ENCODE measurements at regions not wholly inside any gene's neighbourhood (a gene's known extent, or its start where the extent isn't known, plus 50 kb on each side); places are given as distances from the start of the nearest gene placed in this dataset.
A peak's percentile ranks its signal among the peaks of the same experiment; 100 is the strongest.

DNA sequence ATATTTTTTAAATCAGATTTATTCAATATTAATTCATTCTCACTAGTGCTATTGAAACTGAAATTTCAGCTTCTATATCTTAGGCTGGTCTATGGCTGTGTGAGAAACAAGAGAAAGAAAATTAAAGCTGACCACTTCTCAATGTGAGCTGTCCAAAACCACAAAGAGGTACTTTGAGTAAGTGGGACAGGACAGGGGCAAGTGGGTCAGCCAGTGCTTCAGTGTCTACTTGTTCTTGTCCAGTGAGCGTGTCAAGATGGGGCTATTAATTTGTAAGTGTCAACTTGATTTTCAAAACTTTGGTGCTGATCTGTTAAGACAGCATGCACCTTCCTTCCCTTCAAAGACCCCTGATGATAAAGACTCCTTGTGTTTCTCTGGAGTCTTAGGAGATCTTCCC lies 533.9 kb downstream of the PLPP3 start:
- H3K27ac ChIP-seq = no peak overlapping the region
- H3K4me3 ChIP-seq = no peak overlapping the region
- no peak overlapping the region for H3K9ac ChIP-seq
- DNase-seq = no peak
- no peaks in the 10 kb centered on the region for H4K20me1 ChIP-seq (ENCODE audit: insufficient read depth)
- H2AFZ ChIP-seq = no peak overlapping the region
- TF ChIP-seq EZH2 (IDR thresholded peaks at IDR 0.05; ENCODE audit: insufficient read depth, poor library complexity, severe bottlenecking) = no peak
- TF ChIP-seq EZH2phosphoT487 (IDR thresholded peaks at IDR 0.05; ENCODE audit: insufficient read depth, low read depth) = no peak
- H3K27me3 ChIP-seq (replicated peaks; ENCODE audit: insufficient read depth) = no peaks in the 10 kb centered on the region
- H3K36me3 ChIP-seq (ENCODE audit: low read depth) = no peaks in the 10 kb centered on the region
- WGBS, 2 experiments (ENCODE audit: low coverage in 1 of 2, low lambda C conversion rate in 2 of 2, missing lambda C conversion rate in 2 of 2) = 96 to 100% methylated on average over 1 of the region's 1 CpG
- in situ Hi-C loops (cut with MboI) = no loop called here
- H3K79me2 ChIP-seq (ENCODE audit: insufficient read depth) = no peaks in the 10 kb centered on the region
- no peaks in the 10 kb centered on the region for H3K9me2 ChIP-seq (ENCODE audit: insufficient read depth)
- no peaks in the 10 kb centered on the region for H3F3A ChIP-seq (ENCODE audit: insufficient read depth)
- no peak overlapping the region for H3K4me2 ChIP-seq (ENCODE audit: unreplicated experiment)
- no peaks in the 10 kb centered on the region for H3K4me1 ChIP-seq (ENCODE audit: insufficient read depth)
- H3K9me3 ChIP-seq (ENCODE audit: low read depth) = no peaks in the 10 kb centered on the region

DNA sequence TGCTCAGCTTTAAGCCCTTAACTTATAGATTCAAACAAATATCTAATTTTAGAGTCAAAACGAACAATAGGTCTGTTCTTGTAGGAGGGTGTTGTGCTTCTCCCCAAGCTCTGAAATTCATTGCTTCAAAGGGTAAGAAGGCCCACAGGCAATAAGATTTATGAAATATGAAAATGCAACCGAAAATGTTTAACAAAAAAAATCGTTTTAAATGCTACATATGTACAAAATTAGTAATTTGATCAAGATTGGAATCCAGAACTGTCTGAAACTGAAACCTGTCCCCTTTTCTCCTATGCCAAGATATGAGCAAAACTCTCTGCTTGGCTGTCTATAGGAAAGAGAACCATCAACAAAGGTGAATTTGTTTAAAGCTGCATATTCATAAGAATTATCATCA lies 534.3 kb downstream of the PLPP3 start:
- no peaks in the 10 kb centered on the region for H3K4me1 ChIP-seq (ENCODE audit: insufficient read depth)
- H3K9me3 ChIP-seq (ENCODE audit: low read depth) = no peaks in the 10 kb centered on the region
- H3K27ac ChIP-seq = no peak overlapping the region
- no peak overlapping the region for H3K4me3 ChIP-seq
- no peak for TF ChIP-seq EZH2phosphoT487 (IDR thresholded peaks at IDR 0.05; ENCODE audit: insufficient read depth, low read depth)
- no peak for TF ChIP-seq EZH2 (IDR thresholded peaks at IDR 0.05; ENCODE audit: insufficient read depth, poor library complexity, severe bottlenecking)
- no peak overlapping the region for H3K4me2 ChIP-seq (ENCODE audit: unreplicated experiment)
- in situ Hi-C loops (cut with MboI) = no loop called here
- no peaks in the 10 kb centered on the region for H3K36me3 ChIP-seq (ENCODE audit: low read depth)
- H3F3A ChIP-seq (ENCODE audit: insufficient read depth) = no peaks in the 10 kb centered on the region
- no peaks in the 10 kb centered on the region for H3K79me2 ChIP-seq (ENCODE audit: insufficient read depth)
- H3K9me2 ChIP-seq (ENCODE audit: insufficient read depth) = no peaks in the 10 kb centered on the region
- no peaks in the 10 kb centered on the region for H3K27me3 ChIP-seq (replicated peaks; ENCODE audit: insufficient read depth)
- no peak for DNase-seq
- no peaks in the 10 kb centered on the region for H4K20me1 ChIP-seq (ENCODE audit: insufficient read depth)
- no peak overlapping the region for H3K9ac ChIP-seq
- no peak overlapping the region for H2AFZ ChIP-seq
- 61% methylated on average over 3 of the region's 3 CpGs for WGBS, 2 experiments (ENCODE audit: low coverage in 1 of 2, low lambda C conversion rate in 2 of 2, missing lambda C conversion rate in 2 of 2)

DNA sequence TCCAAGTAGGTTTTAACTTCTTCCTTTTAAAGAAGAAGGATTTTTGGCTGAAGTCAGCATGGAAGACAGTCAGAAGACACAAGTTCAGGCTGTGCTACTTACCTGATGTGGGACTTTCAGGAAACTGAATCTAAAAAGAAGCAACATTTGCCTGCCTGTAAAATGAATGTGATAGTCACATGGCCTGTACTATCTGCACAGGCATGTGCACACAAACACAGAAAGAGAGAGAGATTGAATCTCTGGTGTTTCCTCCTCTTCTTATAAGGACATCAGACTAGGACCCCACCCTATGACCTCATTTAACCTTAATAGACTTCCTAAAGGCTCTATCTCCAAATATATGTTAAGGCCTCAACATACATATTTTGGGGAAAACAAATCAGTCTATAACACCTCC lies 542.9 kb downstream of the PLPP3 start:
- Histone ChIP-seq H3K9me3 (ENCODE audit: low read depth) (no peaks in the 10 kb centered on the region), H3K9me2 (ENCODE audit: insufficient read depth) (0 out of 2 replicates have a peak, but pooled peaks cover 4% of the 10 kb centered on the region), H4K20me1 (ENCODE audit: insufficient read depth) (no peaks in the 10 kb centered on the region), H3K27me3 (replicated peaks; ENCODE audit: insufficient read depth) (no peaks in the 10 kb centered on the region), H3K79me2 (ENCODE audit: insufficient read depth) (no peaks in the 10 kb centered on the region), H2AFZ (no peak overlapping the region), H3K4me3 (no peak overlapping the region), H3F3A (ENCODE audit: insufficient read depth) (peaks cover 5% of the 10 kb centered on the region; the same call in 1 of the 2 replicates), H3K4me2 (ENCODE audit: unreplicated experiment) (no peak overlapping the region), H3K27ac (no peak overlapping the region), H3K9ac (no peak overlapping the region), H3K4me1 (ENCODE audit: insufficient read depth) (peaks cover 25% of the 10 kb centered on the region), H3K36me3 (ENCODE audit: low read depth) (no peaks in the 10 kb centered on the region)
- no peak for DNase-seq
- in situ Hi-C loops (cut with MboI) = no loop called here
- no peak for TF ChIP-seq EZH2 (IDR thresholded peaks at IDR 0.05; ENCODE audit: insufficient read depth, poor library complexity, severe bottlenecking)
- TF ChIP-seq EZH2phosphoT487 (IDR thresholded peaks at IDR 0.05; ENCODE audit: insufficient read depth, low read depth) = no peak

DNA sequence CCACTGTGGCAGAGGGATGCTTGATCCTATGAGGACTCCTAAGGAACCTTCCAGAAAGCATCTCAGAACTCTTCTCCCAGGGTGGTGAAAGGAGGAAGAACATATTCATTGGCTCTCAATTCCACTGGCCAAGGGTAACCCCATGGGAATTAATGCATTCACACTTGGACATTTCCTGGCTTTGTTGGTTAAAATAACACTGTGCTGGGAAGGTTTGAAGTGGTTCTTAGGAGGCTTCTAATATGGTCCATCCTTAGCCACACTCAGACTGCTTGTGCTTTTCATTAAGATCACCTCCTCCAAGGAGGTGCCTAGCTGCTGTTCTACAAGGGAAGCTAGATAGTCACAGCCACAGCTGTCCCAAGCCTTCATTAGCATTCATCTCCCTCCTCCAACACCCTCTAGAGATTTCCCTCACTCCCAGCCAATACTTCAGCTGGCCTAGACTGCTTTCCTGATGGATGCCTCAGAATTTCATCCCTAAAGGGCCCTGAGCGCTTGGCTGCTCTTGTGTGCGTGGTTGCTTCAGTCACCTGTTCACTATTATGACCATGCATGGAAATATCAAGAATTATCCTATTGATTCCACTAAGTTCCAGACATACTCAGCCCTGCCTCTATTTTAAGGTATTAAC lies 544.4 kb downstream of the PLPP3 start:
- no peaks in the 10 kb centered on the region for H4K20me1 ChIP-seq (ENCODE audit: insufficient read depth)
- H3K4me3 ChIP-seq = no peak overlapping the region
- no peaks in the 10 kb centered on the region for H3K79me2 ChIP-seq (ENCODE audit: insufficient read depth)
- H3K27me3 ChIP-seq (replicated peaks; ENCODE audit: insufficient read depth) = no peaks in the 10 kb centered on the region
- H3K9ac ChIP-seq = no peak overlapping the region
- peaks cover 5% of the 10 kb centered on the region; the same call in 1 of the 2 replicates for H3F3A ChIP-seq (ENCODE audit: insufficient read depth)
- no peak overlapping the region for H3K4me2 ChIP-seq (ENCODE audit: unreplicated experiment)
- H3K9me2 ChIP-seq (ENCODE audit: insufficient read depth) = 0 out of 2 replicates have a peak, but pooled peaks cover 4% of the 10 kb centered on the region
- DNase-seq = peak; percentile 25
- H3K4me1 ChIP-seq (ENCODE audit: insufficient read depth) = peaks cover 25% of the 10 kb centered on the region
- no peaks in the 10 kb centered on the region for H3K9me3 ChIP-seq (ENCODE audit: low read depth)
- H3K36me3 ChIP-seq (ENCODE audit: low read depth) = no peaks in the 10 kb centered on the region
- WGBS, 2 experiments (ENCODE audit: low coverage in 1 of 2, low lambda C conversion rate in 2 of 2, missing lambda C conversion rate in 2 of 2) = 97 to 100% methylated on average over 2 of the region's 2 CpGs
- in situ Hi-C loops (cut with MboI) = no loop called here
- H2AFZ ChIP-seq = no peak overlapping the region
- TF ChIP-seq EZH2phosphoT487 (IDR thresholded peaks at IDR 0.05; ENCODE audit: insufficient read depth, low read depth) (no peak), EZH2 (IDR thresholded peaks at IDR 0.05; ENCODE audit: insufficient read depth, poor library complexity, severe bottlenecking) (no peak)
- no peak overlapping the region for H3K27ac ChIP-seq

DNA sequence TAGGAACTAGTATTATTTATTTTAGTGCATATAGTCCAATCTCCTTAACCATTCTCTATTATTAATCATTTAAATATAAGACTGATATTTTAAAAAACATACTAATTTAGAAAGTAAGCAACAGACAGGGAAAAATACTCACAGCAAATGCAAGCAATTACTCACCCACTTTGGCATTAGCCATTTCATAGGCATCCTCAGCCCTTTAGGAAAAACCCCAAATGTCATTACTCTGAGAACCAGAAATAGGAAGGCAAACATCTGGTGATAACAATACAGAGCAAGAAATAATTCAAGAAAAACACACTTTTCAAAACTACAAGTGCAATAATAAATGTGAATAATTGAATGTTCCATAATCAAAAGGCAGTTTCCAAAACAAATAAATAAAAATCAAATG lies 545.1 kb downstream of the PLPP3 start:
- 0 out of 2 replicates have a peak, but pooled peaks cover 4% of the 10 kb centered on the region for H3K9me2 ChIP-seq (ENCODE audit: insufficient read depth)
- in situ Hi-C loops (cut with MboI) = no loop called here
- no peaks in the 10 kb centered on the region for H3K9me3 ChIP-seq (ENCODE audit: low read depth)
- H3F3A ChIP-seq (ENCODE audit: insufficient read depth) = peaks cover 5% of the 10 kb centered on the region; the same call in 1 of the 2 replicates
- no peaks in the 10 kb centered on the region for H3K27me3 ChIP-seq (replicated peaks; ENCODE audit: insufficient read depth)
- H3K27ac ChIP-seq = no peak overlapping the region
- peak overlapping the region; percentile 32 for H3K4me2 ChIP-seq (ENCODE audit: unreplicated experiment)
- no peak overlapping the region for H2AFZ ChIP-seq
- no peak overlapping the region for H3K4me3 ChIP-seq
- H3K9ac ChIP-seq = no peak overlapping the region
- TF ChIP-seq EZH2 (IDR thresholded peaks at IDR 0.05; ENCODE audit: insufficient read depth, poor library complexity, severe bottlenecking) = no peak
- no peak for TF ChIP-seq EZH2phosphoT487 (IDR thresholded peaks at IDR 0.05; ENCODE audit: insufficient read depth, low read depth)
- peak; percentile 82 for DNase-seq
- peaks cover 25% of the 10 kb centered on the region for H3K4me1 ChIP-seq (ENCODE audit: insufficient read depth)
- no peaks in the 10 kb centered on the region for H3K79me2 ChIP-seq (ENCODE audit: insufficient read depth)
- H4K20me1 ChIP-seq (ENCODE audit: insufficient read depth) = no peaks in the 10 kb centered on the region
- H3K36me3 ChIP-seq (ENCODE audit: low read depth) = no peaks in the 10 kb centered on the region
